UCSD-AML1 (cell line): ENCODE measurements at regions not wholly inside any gene's neighbourhood (a gene's known extent, or its start where the extent isn't known, plus 50 kb on each side); places are given as distances from the start of the nearest gene placed in this dataset.
"Not testable (repeated sequence)": the region's sequence is repeated elsewhere in the genome, so short reads cannot be mapped to it uniquely, and the experiment has no call there.

Source experiments
- DNase-seq: peaks from one replicate; lab custom pipeline; 2025; ENCODE audit not compliant: unreplicated experiment; lab: John Stamatoyannopoulos, UW

DNA sequence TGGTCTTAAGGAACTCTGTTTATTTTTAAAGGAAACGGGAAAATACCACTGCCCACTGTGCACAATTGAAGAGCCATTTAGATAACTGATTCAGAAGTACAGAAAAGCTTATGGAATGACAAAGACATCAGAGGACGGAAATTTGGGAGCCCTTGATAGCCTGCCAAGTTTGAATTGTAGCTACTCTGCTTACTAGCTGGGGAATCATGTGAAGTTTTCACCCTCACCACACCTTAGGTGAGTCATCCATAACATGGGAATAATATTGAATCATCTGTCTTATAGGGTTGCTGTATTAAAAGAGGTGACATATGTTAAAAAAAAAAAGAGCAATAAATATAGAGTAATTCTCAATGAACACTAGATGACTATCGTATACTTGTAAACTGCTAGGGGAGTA lies 1104.2 kb downstream of the GATA3 start:
- no peak for DNase-seq

DNA sequence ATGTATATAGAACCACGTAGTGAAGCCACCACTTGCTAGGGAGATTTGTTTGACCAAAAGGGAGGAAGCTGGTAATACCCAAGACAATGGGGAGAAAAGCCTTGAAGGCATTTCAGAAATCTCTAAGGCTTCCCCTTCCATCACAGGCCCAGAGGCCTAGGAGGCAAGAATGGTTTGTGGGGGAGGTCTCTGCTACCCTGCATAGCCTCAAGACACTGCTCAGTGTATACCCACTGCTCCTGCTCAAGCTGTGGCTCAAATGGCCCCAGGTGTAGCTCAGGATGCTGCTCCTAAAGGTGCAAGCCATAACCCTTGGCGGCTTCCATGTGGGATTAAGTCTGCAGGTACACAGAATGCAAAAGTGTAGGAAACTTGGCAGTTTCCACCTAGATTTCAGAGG lies 1105.8 kb downstream of the GATA3 start:
- DNase-seq: no peak

DNA sequence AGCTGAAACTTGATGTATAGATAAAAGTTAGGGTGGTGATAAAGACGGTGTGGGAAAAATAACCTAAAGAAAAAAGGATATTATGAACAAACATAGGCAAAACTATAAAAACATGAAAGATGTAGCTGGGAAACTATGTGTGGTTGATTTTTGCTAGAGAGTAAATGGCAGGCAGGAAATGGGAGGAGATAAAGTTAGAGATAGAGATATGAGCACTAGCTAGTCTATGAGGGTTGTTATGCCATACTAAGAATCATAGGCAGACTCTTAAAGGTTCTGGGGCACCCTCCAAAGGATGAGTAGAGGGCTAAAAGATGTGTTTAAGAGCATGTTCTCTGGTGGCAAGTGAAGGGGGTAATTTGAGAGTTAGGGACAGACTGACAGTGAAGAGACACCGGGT lies 1109.2 kb downstream of the GATA3 start:
- no peak for DNase-seq

DNA sequence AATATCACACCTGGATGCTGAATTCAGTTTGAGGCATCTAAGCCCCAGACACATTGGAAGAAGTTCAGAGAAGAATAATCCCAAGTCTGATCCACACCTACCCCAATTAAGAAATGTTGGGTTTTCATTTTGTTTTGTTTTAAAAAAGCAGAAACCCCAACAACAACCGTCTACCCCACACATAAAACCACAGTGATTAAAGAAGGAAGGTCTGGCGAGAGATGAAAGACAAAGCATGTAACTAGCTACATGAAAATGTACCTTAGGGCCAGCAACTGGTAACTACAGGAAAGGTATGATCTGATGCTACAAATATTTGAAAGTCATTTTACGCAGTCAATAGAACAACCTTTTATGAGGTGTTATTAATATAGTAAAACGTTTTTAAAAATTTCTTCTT lies 1112.3 kb downstream of the GATA3 start:
- DNase-seq: no peak

DNA sequence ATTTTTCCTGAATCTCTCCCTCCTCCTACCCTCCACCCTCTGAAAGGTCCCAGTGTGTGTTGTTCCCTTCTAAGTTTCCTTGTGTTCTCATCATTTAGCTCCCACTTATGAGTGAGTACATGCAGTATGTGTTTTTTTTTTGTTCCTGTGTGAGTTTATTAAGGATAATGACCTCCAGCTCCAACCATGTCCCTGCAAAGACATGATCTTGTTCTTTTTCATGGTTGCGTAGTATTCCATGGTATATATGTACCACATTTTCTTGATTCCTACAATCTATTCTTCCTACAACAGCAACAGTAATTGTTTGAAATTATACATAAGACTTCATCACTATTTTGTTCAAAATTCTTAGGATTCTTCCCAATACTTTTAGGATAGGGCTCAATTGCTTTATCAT lies 1117.8 kb downstream of the GATA3 start:
- DNase-seq: no peak

DNA sequence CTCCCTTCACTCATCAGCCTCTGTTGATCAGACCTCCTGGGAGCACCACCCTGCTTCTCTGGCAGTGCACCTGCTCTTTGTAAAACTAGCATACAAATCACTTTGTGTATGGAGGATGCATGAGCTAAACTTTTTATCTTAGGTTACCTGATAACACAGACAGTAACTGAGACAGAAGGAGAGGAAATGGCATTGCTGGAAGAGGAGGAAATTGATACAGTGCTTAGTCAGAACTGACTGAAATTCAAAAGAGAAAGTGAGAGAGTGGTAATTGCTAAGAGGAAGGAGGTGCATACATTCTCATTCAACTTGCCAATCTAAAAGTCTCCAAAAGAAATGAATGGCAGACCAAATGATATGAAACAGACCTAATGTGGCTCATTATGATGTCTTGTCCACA lies 1120.7 kb downstream of the GATA3 start:
- DNase-seq: no peak

DNA sequence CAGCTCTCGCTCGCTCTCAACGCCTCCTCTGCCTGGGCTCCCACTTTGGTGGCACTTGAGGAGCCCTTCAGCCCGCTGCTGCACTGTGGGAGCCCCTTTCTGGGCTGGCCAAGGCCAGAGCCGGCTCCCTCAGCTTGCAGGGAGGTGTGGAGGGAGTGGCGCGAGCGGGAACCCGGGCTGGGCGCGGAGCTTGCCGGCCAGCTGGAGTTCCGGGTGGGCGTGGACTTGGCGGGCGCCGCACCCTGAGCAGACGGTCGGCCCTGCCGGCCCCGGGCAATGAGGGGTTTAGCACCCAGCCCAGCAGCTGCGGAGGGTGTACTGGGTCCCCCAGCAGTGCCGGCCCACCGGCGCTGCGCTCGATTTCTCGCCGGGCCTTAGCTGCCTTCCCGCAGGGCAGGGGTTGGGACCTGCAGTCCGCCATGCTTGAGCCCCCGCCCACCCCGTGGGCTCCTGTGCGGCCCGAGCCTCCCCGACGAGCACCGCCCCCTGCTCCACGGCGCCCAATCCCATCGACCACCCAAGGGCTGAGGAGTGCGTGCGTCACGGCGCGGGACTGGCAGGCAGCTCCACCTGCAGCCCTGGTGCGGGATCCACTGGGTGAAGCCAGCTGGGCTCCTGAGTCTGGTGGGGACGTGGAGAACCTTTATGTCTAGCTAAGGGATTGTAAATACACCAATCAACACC lies 1128.9 kb downstream of the GATA3 start:
- DNase-seq: not testable (repeated sequence)

DNA sequence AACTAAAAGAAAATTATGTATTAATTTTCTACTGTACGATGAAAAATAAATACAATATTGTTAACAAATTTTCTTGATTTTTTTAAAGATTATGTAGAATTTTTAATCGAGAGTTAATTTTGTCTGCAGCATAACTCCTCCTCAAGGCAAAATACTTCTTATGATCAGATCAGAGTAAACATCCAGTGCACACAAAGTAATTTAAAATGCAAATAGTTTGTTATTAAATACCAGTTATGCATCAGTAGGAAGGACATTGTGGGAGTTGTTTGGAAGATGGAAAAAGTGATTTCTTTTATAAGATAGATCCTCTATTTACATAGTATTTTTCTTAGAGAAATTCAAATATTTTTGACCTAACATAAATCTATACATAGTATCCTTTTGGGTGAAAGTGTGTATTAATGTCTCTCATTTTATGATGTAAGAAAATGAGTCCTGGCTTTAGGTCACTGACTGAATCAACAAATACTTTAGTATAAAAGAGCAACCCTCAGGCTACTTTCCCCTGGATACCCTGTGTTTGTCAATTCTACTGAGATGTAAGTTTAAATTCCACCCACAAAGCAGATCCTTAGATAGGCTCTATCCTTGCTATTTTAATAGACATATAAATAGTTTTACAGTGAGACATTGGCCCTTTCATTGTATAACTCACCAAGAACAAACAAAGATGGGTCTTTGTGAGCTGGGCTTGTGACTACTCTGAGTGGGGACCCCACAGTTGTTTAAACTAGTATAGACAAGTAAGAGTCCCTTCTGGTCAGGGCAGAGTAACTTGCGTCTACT lies 1133.7 kb downstream of the GATA3 start:
- DNase-seq: no peak

DNA sequence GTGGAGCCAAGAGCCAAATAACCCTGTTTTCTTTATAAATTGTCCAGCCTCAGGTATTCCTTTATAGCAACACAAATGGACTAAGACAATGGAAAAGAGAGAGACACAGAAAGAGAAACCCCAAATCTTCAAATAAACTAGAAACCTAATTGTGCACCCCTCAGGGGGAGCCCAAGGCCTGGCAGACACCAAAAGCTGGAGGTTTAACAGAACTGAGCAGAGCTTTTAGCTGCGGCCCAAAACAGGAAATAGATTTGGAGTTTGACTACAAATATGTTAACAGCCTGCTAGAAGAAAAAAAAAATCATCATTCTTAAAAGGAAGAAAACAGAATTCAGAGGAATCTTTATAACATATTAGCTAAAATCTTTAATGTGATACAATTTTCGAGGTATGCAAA lies 1135.0 kb downstream of the GATA3 start:
- no peak for DNase-seq

DNA sequence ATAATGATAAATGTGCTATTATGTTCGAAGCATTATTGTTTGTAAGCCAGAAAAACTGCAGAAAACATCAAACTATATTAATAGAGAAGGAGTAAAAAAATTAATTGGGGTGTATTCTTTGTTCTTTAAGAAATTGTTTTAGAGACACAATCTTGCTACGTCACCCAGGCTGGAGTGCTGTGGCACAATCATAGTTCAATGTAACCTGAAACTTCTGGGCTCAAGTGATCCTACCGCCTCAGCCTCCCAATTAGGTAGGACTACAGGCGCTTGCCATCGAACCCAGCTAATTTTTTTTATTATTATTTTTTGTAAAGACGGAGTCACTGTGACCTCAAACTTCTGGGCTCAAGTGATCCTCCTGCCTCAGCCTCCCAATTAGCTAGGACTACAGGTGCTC lies 1138.6 kb downstream of the GATA3 start:
- no peak for DNase-seq

DNA sequence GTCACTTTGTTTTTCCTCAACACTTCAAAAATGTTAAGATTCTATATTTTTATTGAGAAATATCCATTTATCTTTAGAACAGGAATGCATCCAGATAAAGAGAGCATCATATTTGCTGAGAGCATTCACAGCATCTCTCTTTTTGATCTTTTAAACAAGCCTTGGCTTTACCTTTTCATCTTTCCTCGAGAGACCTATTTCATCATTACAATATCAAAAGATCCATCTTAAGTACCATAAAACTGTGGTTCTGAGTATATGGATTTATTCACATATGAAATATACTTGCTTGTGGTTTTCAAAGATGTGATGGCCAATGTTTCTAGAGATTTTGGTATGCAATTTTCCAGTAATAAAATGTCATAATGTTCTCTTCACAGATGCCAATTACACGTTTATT lies 1140.9 kb downstream of the GATA3 start:
- no peak for DNase-seq

DNA sequence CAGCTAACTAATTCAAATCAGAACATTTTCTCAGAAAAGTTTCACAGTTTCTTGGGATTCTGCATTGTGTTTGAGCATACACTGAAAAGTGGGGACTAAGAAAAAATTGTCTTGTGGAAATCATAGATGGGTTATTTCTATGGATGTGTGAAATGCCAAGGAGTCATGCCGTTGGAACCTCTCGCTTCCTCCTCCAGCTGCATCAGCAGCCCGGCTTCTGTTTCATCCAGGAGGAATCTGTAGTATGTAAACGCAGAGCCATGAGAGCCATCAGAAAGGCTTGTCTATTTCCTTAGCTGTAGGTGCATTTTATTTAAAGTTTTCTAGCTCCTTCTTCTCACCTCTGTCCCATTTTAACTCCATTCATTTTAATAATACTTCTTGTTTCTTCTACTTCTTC lies 1144.1 kb downstream of the GATA3 start:
- no peak for DNase-seq

DNA sequence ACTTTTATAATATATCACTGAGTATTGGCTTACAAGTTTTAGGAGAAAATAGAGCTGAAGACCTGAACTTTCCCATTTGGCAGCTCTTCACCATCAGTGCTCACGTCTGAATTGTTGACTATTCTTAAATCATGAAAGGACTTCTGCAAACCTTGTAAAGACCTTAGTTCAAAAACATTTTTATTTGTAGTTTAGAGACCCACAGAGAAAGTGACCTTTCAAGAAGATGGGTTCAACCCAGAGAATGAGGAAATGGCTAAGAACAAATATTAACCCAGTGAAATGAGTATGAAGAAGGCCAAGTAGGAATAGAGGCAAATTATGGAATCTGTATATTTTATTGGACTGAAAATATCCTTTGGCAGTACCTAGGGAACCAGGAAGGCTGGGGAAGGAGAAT lies 1151.1 kb downstream of the GATA3 start:
- DNase-seq: no peak

DNA sequence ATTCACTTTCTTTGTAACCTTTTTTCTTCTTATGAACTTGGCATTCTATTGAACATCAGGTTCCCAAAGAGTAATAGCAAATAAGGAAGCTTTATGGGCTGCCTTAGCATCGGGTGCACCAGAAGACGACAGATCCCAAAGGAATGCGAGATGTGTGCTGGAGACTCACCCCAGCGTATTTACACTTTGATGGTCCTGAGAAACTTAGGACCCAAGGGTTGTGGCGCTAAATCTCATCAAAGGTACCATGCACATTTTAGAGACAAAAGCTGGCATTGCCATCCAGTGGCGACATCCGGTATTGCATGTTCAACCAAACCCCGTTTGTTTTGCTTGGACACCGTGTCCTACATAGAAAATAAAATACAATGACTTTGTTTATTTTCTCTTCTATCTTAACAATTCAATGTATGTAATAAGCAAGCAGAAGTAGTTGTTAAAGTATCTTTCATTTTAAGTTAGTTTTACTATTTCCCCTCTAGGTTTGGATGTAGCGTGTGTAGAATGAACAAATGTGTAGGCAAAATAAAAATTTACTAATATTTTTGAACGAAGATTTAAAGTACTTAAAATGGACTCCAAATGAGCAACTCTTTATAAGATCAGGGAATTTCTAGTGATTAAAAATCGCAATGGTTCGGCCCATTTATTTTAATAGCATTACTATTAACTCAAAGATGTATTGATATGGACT lies 1154.8 kb downstream of the GATA3 start:
- DNase-seq: peak; percentile 51

DNA sequence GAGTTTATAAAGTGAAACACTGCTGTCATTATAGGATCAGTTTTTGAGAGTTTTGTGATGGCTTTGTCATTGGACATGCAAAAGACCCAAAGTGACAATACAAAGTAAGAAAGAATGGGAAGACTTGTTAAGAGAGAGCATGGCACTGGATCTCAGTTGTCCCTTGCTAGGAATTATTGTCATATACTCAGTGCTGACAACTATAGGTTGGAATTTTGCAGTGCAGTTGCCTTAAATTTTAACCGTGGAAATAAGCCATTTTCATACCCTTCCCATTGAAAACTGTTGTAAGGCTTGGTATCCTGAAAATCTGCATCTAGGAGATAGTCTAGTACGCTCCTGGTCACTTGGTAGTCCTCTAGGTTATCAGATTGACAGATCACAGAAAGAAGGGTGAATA lies 1156.7 kb downstream of the GATA3 start:
- DNase-seq: no peak

DNA sequence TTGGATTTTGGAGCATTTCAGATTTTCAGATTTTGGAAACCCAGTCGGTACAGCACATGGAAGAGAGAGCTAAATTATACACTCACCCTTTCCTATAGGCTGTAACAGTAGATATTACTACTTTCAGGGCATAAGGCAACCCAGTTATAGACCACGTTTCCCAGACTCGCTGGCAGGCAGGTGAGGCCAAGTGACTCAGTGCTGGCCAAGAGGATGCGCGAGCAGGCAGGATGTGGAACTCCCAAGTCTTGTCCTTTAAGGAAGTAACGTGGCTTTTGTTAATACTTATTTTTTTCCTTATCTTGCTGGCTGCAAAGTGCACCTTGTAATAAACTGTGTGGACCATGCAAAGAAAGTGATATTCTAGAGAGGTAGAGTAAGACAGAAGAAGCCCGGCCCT lies 1160.1 kb downstream of the GATA3 start:
- no peak for DNase-seq

DNA sequence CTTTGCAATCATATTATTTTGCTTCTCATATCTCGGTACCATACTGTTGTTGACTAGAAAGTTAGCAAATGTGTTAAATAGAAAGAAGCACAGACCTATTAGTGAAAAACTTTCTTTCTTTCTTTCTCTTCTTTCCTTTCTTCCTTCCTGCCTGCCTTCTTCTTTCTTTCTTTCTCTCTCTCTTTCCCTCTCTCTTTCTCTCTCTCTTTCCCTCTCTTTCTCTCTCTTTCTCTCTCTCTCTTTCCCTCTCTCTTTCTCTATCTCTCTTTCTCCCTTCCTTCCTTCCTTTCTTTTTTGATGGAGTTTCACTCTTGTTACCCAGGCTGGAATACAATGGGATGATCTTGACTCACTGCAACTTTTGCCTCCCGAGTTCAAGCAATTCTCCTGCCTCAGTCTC lies 1160.6 kb downstream of the GATA3 start:
- no peak for DNase-seq

DNA sequence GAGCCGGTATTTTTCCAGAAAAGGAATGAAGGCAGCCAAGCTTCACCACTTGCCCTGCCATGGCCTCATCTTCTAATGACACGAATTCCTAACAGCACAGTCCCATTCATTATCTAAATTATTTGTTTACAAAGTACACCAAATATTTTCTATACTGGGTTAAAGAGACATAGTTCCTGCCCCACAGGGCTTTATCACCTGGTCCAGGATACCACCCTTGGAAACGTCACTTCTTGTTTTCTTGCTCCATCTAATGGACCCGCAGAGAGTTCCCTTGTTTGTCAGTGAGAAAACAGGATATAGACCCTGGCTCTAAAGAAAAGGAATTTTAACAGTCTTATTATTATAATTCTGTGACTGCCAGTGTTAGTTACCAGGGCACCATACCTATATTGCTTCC lies 1165.4 kb downstream of the GATA3 start:
- no peak for DNase-seq

DNA sequence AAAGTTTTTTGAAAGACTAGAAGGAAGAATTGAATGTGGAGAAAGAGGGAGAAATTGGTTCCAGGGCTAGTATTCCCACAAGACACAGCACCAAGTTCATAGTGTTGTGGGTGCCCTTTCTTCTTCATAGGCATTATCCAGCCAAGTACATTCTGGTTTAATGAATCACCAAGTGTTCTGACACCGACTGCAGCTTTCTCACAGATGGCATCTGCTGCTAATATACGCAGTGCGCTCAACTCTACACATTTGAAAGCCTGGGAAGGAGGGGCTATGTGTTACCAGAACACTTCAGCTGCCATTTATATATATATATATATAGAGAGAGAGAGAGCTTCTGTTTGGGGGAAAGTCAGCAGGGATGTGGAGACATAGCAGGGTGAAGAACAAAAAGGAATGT lies 1168.4 kb downstream of the GATA3 start:
- no peak for DNase-seq

DNA sequence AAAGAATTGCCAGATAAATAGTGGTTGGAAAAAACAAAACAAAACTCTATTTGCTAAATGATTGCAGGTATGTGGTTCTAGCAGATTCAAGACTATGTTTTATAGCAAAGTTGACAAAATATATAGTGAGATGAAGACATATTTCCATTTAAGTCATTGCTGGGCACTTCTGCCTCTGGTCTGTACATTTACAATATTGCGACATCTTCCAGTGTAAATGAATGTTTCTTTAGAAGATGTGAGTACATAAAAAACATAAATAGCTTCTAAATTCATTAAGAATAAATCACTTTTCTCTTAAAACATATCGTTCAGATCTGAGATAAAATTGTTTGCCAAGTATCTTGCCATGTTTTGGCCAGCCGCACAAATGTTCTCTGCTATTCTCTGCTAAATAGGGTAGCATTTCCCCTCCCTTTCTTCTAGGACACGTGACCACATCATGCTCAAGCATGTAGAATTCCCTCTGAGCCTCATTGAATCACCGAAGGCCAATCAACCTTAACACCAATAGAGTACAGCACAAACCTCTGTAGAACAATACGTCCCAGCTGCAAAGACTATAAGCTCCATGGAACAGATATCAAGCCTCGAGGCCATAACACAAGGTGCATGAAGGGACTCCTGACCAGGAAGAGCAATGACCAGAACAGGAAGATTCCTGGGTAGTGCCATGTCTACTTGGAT lies 1173.3 kb downstream of the GATA3 start:
- no peak for DNase-seq

DNA sequence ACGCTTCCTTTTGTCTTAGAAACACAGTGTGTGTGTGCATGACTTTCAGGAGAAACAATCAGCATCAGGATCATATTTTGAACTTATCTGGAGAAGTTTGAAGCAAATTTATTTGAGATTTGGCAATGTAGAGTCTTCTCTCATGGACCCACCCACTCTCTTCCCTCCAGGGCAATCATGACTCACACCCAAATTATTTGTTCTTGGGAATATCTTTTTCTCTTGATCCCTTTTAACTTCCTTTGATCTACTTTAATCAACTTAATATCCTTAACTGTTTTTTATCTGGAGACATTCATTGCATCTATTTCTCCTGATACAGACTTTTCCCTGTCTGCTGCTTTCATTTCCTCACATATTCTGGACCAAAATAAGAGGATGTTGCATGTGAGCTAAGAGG lies 1174.3 kb downstream of the GATA3 start:
- DNase-seq: no peak
